GM23338 (cell line): ENCODE measurements at regions not wholly inside any gene's neighbourhood (a gene's known extent, or its start where the extent isn't known, plus 50 kb on each side); places are given as distances from the start of the nearest gene placed in this dataset.

Experiments used
- REST ChIP-seq: IDR thresholded peaks from one replicate; pipeline ENCODE4 v1.6.1; 2018; ENCODE audit warnings: antibody characterized with exemption; ENCODE audit not compliant: unreplicated experiment
- TF ChIP-seq, protein P1 (sequence below), 2 experiments: fragments of 200-600 bp in 1 of 2; sonication (generic) in 1 of 2; conservative IDR thresholded peaks; 2 replicates each; pipeline versions ENCODE4 v1.5.1 to v1.6.1; 2016 to 2017; ENCODE audit warnings: antibody characterized with exemption in 2 of 2, low read depth in 2 of 2, mild to moderate bottlenecking in 2 of 2, moderate library complexity in 1 of 2

DNA sequence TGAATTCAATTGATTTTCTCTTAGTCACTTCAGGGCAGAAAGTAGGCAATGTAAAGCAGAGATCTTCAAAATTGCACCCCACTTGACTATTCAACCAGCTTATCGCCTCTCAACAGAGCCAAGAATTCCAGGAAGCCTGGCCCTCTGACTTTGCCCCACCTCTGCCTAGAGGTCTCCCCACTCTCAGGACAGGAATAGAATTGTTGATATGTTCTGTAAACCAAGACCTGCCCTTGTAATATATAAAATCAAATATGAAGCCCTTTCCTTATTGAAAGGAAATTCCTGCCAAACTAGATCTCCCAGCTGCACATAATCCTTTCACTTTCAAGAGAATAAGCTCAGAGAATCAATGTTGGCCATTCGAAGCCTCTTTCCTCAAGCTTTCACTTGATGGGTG is 116.1 kb upstream of the DPT start:
- TF ChIP-seq, protein P1, sequence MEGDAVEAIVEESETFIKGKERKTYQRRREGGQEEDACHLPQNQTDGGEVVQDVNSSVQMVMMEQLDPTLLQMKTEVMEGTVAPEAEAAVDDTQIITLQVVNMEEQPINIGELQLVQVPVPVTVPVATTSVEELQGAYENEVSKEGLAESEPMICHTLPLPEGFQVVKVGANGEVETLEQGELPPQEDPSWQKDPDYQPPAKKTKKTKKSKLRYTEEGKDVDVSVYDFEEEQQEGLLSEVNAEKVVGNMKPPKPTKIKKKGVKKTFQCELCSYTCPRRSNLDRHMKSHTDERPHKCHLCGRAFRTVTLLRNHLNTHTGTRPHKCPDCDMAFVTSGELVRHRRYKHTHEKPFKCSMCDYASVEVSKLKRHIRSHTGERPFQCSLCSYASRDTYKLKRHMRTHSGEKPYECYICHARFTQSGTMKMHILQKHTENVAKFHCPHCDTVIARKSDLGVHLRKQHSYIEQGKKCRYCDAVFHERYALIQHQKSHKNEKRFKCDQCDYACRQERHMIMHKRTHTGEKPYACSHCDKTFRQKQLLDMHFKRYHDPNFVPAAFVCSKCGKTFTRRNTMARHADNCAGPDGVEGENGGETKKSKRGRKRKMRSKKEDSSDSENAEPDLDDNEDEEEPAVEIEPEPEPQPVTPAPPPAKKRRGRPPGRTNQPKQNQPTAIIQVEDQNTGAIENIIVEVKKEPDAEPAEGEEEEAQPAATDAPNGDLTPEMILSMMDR (conservative IDR thresholded peaks at IDR 0.05; ENCODE audit: low read depth in 2 of 2) = no peak
- TF ChIP-seq REST = no peak
